Thymus (tissue), 11 donors: ENCODE measurements at regions not wholly inside any gene's neighbourhood (a gene's known extent, or its start where the extent isn't known, plus 50 kb on each side); places are given as distances from the start of the nearest gene placed in this dataset.

Source experiments
- DNase-seq, 9 donors: peaks; one replicate each; pipeline ENCODE4 v3.0.0-alpha.2; 2013; ENCODE audit warnings: low spot score in 9 of 9, low read depth in 6 of 9, missing footprints in 1 of 9
- H3K27ac ChIP-seq, 2 donors: one replicate each; pipeline ENCODE4 v1.5.1; 2013; ENCODE audit warnings: control low read depth in 1 of 2, low read depth in 1 of 2, low read length in 1 of 2, mild to moderate bottlenecking in 1 of 2, moderate library complexity in 1 of 2
- H3K27me3 ChIP-seq, 2 donors: one replicate each; pipeline ENCODE4 v1.5.1; 2013; ENCODE audit warnings: low read length in 1 of 2; ENCODE audit not compliant: control insufficient read depth in 2 of 2, insufficient read depth in 1 of 2
- H3K36me3 ChIP-seq, 2 donors: one replicate each; pipeline ENCODE4 v1.5.1; 2013; ENCODE audit warnings: low read length in 1 of 2, mild to moderate bottlenecking in 1 of 2, moderate library complexity in 1 of 2; ENCODE audit not compliant: control insufficient read depth in 2 of 2, insufficient read depth in 2 of 2
- H3K4me1 ChIP-seq, 2 donors: one replicate each; pipeline ENCODE4 v1.5.1; 2013; ENCODE audit warnings: low read length in 2 of 2; ENCODE audit not compliant: control insufficient read depth in 2 of 2, insufficient read depth in 2 of 2
- H3K4me3 ChIP-seq, 2 donors: one replicate each; pipeline ENCODE4 v1.5.1; 2013; ENCODE audit warnings: low read length in 2 of 2, control low read depth in 1 of 2, mild to moderate bottlenecking in 1 of 2
- H3K9me3 ChIP-seq, 2 donors: one replicate each; pipeline ENCODE4 v1.5.1; 2013; ENCODE audit warnings: low read length in 1 of 2, mild to moderate bottlenecking in 1 of 2; ENCODE audit not compliant: control insufficient read depth in 2 of 2, insufficient read depth in 1 of 2
- WGBS: extraction: QIAGEN DNeasy Blood & Tissue Kit; methylation state at CpG from one replicate; pipeline ENCODE4 v1.1.7; 2013; 5-methylcytosine and 5-hydroxymethylcytosine counted together
- donor health status: healthy.

- Histone ChIP-seq H3K27me3 (no peaks in the 10 kb centered on the region), H3K36me3 (no peaks in the 10 kb centered on the region), H3K9me3 (no peaks in the 10 kb centered on the region), H3K4me3 (no peak overlapping the region), H3K4me1 (peaks cover 0 to 4% of the 10 kb centered on the region in 2 donors), H3K27ac (no peak overlapping the region)
- 96% methylated on average over 4 of the region's 4 CpGs for WGBS
- DNase-seq: no peak
Measured at GRCh38 chr4:81714291-81714690, 242.6 kb upstream of the RASGEF1B start.

DNA sequence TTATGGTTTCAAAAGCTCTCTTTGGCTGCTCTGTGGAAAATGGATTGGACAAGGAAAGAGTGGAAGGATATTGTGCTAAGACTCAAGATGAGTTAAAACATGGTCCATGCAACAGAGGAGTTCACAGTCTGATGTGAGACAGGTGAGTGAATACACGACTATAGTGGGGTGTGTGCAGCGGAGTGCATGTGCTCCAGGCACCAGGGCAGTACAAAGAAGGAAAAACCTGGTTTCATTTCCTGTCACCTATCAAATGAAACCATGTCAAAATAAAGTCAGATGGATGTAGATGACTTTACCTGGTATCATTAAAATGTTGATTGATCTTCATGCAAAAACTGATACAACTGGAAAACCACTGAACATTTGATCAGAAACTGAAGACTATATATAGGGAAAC, 241.0 kb upstream of the RASGEF1B start:
- H3K27ac ChIP-seq: no peak overlapping the region
- peaks cover 0 to 4% of the 10 kb centered on the region in 2 donors for H3K4me1 ChIP-seq
- no peaks in the 10 kb centered on the region for H3K9me3 ChIP-seq
- no peaks in the 10 kb centered on the region for H3K27me3 ChIP-seq
- no peak for DNase-seq
- H3K4me3 ChIP-seq: no peak overlapping the region
- WGBS: 84% methylated on average over 2 of the region's 2 CpGs
- H3K36me3 ChIP-seq: no peaks in the 10 kb centered on the region

- Histone ChIP-seq H3K9me3 (no peaks in the 10 kb centered on the region), H3K4me3 (no peak overlapping the region), H3K27me3 (no peaks in the 10 kb centered on the region), H3K36me3 (no peaks in the 10 kb centered on the region), H3K4me1 (no peaks in the 10 kb centered on the region), H3K27ac (no peak overlapping the region)
- DNase-seq: no peak
- 97% methylated on average over 2 of the region's 2 CpGs for WGBS
Measured at GRCh38 chr4:81704461-81704860, 232.8 kb upstream of the RASGEF1B start.

- no peak for DNase-seq
- Histone ChIP-seq H3K4me1 (no peaks in the 10 kb centered on the region), H3K27ac (no peak overlapping the region), H3K4me3 (no peak overlapping the region), H3K27me3 (no peaks in the 10 kb centered on the region), H3K9me3 (no peaks in the 10 kb centered on the region), H3K36me3 (no peaks in the 10 kb centered on the region)
- WGBS: 90% methylated on average over 4 of the region's 4 CpGs
Measured at GRCh38 chr4:81700189-81700588, 228.5 kb upstream of the RASGEF1B start.

- H3K4me1 ChIP-seq: no peaks in the 10 kb centered on the region
- no peak overlapping the region for H3K27ac ChIP-seq
- H3K36me3 ChIP-seq: no peaks in the 10 kb centered on the region
Measured at GRCh38 chr4:81698538-81699296, 227.0 kb upstream of the RASGEF1B start.

GRCh38 chr4:81694176-81694913, 222.6 kb upstream of the RASGEF1B start:
- 87% methylated on average over 5 of the region's 5 CpGs for WGBS
- Histone ChIP-seq H3K9me3 (no peaks in the 10 kb centered on the region), H3K36me3 (no peaks in the 10 kb centered on the region), H3K27me3 (no peaks in the 10 kb centered on the region), H3K27ac (no peak overlapping the region), H3K4me1 (peaks cover 0 to 7% of the 10 kb centered on the region in 2 donors), H3K4me3 (no peak overlapping the region)
- DNase-seq: no peak

More at GRCh38 chr4:81698538-81699296, 227.0 kb upstream of the RASGEF1B start:
- H3K27me3 ChIP-seq: no peaks in the 10 kb centered on the region
- 90% methylated on average over 6 of the region's 6 CpGs for WGBS
- no peak for DNase-seq
- H3K4me3 ChIP-seq: no peak overlapping the region
- no peaks in the 10 kb centered on the region for H3K9me3 ChIP-seq

DNA sequence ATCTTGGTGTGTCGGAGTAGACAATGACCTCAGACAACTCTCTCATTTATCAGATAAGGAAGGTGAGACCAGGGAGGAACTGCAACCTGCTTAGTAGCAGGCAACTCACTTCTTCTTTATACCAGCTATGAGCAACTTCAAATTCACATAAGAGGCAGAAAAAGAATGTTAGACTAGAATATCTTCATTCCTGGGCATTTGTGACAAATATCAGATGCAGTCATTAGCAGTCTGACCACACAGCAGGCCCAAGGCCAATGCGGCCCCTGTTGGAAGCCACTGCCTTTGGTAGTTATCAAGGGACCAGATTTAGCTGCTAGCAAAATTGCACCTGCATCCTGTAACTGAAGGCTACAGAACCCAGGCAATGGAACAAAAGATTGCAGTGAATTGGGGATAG, 219.2 kb upstream of the RASGEF1B start:
- Histone ChIP-seq H3K27me3 (no peaks in the 10 kb centered on the region), H3K4me3 (no peak overlapping the region), H3K9me3 (no peaks in the 10 kb centered on the region), H3K4me1 (peaks cover 0 to 7% of the 10 kb centered on the region in 2 donors), H3K36me3 (no peaks in the 10 kb centered on the region), H3K27ac (no peak overlapping the region)
- WGBS: 94% methylated on average over 2 of the region's 2 CpGs
- no peak for DNase-seq

GRCh38 chr4:81688085-81688484, 216.4 kb upstream of the RASGEF1B start:
- 83% methylated on average over 4 of the region's 4 CpGs for WGBS
- Histone ChIP-seq H3K4me1 (peaks cover 7 to 18% of the 10 kb centered on the region in 2 donors), H3K9me3 (no peaks in the 10 kb centered on the region), H3K27me3 (no peaks in the 10 kb centered on the region), H3K27ac (no peak overlapping the region), H3K36me3 (no peaks in the 10 kb centered on the region), H3K4me3 (no peak overlapping the region)
- DNase-seq: peak in 2 of 9 donors; percentile 12 to 26

GRCh38 chr4:81687471-81687870, 215.8 kb upstream of the RASGEF1B start:
- Histone ChIP-seq H3K27me3 (no peaks in the 10 kb centered on the region), H3K4me3 (no peak overlapping the region), H3K4me1 (peaks cover 7 to 18% of the 10 kb centered on the region in 2 donors), H3K36me3 (no peaks in the 10 kb centered on the region), H3K27ac (no peak overlapping the region), H3K9me3 (no peaks in the 10 kb centered on the region)
- WGBS: 96% methylated on average over 1 of the region's 1 CpG
- no peak for DNase-seq
